ENCODE measurements at regions not wholly inside any gene's neighbourhood (a gene's known extent, or its start where the extent isn't known, plus 50 kb on each side); places are given as distances from the start of the nearest gene placed in this dataset.

- no peaks in the 10 kb centered on the region for H3K27me3 ChIP-seq (ENCODE audit: control insufficient read depth in 2 of 2, insufficient read depth in 2 of 2, low read length in 2 of 2)
- H3K36me3 ChIP-seq (ENCODE audit: control insufficient read depth in 2 of 2, insufficient read depth in 2 of 2, low read length in 2 of 2), result no peaks in the 10 kb centered on the region
- H3K27ac ChIP-seq (ENCODE audit: low read depth in 2 of 2, low read length in 2 of 2), result no peak overlapping the region
- no peaks in the 10 kb centered on the region for H3K4me1 ChIP-seq (ENCODE audit: control insufficient read depth in 2 of 2, insufficient read depth in 2 of 2, low read length in 2 of 2)
- H3K4me3 ChIP-seq (ENCODE audit: low read length in 2 of 2), result no peak overlapping the region
- no peaks in the 10 kb centered on the region for H3K9me3 ChIP-seq (ENCODE audit: control insufficient read depth in 2 of 2, low read length in 2 of 2)
- no peak overlapping the region for H3K9ac ChIP-seq (ENCODE audit: low read depth in 1 of 2, low read length in 2 of 2)
Measured at GRCh38 chr10:21069278-21069677, 172.2 kb upstream of the NEBL start.

- Histone ChIP-seq H3K4me3 (ENCODE audit: low read length in 2 of 2) (no peak overlapping the region), H3K27me3 (ENCODE audit: control insufficient read depth in 2 of 2, insufficient read depth in 2 of 2, low read length in 2 of 2) (no peaks in the 10 kb centered on the region), H3K9ac (ENCODE audit: low read depth in 1 of 2, low read length in 2 of 2) (no peak overlapping the region), H3K9me3 (ENCODE audit: control insufficient read depth in 2 of 2, low read length in 2 of 2) (no peaks in the 10 kb centered on the region), H3K36me3 (ENCODE audit: control insufficient read depth in 2 of 2, insufficient read depth in 2 of 2, low read length in 2 of 2) (no peaks in the 10 kb centered on the region), H3K4me1 (ENCODE audit: control insufficient read depth in 2 of 2, insufficient read depth in 2 of 2, low read length in 2 of 2) (no peaks in the 10 kb centered on the region), H3K27ac (ENCODE audit: low read depth in 2 of 2, low read length in 2 of 2) (no peak overlapping the region)
Measured at GRCh38 chr10:21068026-21068656, 171.0 kb upstream of the NEBL start.

- no peaks in the 10 kb centered on the region for H3K27me3 ChIP-seq (ENCODE audit: control insufficient read depth in 2 of 2, insufficient read depth in 2 of 2, low read length in 2 of 2)
- no peaks in the 10 kb centered on the region for H3K9me3 ChIP-seq (ENCODE audit: control insufficient read depth in 2 of 2, low read length in 2 of 2)
- no peak overlapping the region for H3K27ac ChIP-seq (ENCODE audit: low read depth in 2 of 2, low read length in 2 of 2)
- H3K4me3 ChIP-seq (ENCODE audit: low read length in 2 of 2), result no peak overlapping the region
- no peak overlapping the region for H3K9ac ChIP-seq (ENCODE audit: low read depth in 1 of 2, low read length in 2 of 2)
- H3K4me1 ChIP-seq (ENCODE audit: control insufficient read depth in 2 of 2, insufficient read depth in 2 of 2, low read length in 2 of 2), result no peaks in the 10 kb centered on the region
- H3K36me3 ChIP-seq (ENCODE audit: control insufficient read depth in 2 of 2, insufficient read depth in 2 of 2, low read length in 2 of 2), result no peaks in the 10 kb centered on the region
Measured at GRCh38 chr10:21065621-21066248, 168.6 kb upstream of the NEBL start.

- no peaks in the 10 kb centered on the region for H3K4me1 ChIP-seq (ENCODE audit: control insufficient read depth in 2 of 2, insufficient read depth in 2 of 2, low read length in 2 of 2)
- H3K4me3 ChIP-seq (ENCODE audit: low read length in 2 of 2), result no peak overlapping the region
- H3K27me3 ChIP-seq (ENCODE audit: control insufficient read depth in 2 of 2, insufficient read depth in 2 of 2, low read length in 2 of 2), result no peaks in the 10 kb centered on the region
- H3K36me3 ChIP-seq (ENCODE audit: control insufficient read depth in 2 of 2, insufficient read depth in 2 of 2, low read length in 2 of 2), result no peaks in the 10 kb centered on the region
- H3K9me3 ChIP-seq (ENCODE audit: control insufficient read depth in 2 of 2, low read length in 2 of 2), result no peaks in the 10 kb centered on the region
- no peak overlapping the region for H3K27ac ChIP-seq (ENCODE audit: low read depth in 2 of 2, low read length in 2 of 2)
- no peak overlapping the region for H3K9ac ChIP-seq (ENCODE audit: low read depth in 1 of 2, low read length in 2 of 2)
Measured at GRCh38 chr10:21061982-21062381, 164.9 kb upstream of the NEBL start.

- Histone ChIP-seq H3K27ac (ENCODE audit: low read depth in 2 of 2, low read length in 2 of 2) (no peak overlapping the region), H3K27me3 (ENCODE audit: control insufficient read depth in 2 of 2, insufficient read depth in 2 of 2, low read length in 2 of 2) (no peaks in the 10 kb centered on the region), H3K4me3 (ENCODE audit: low read length in 2 of 2) (no peak overlapping the region), H3K4me1 (ENCODE audit: control insufficient read depth in 2 of 2, insufficient read depth in 2 of 2, low read length in 2 of 2) (no peaks in the 10 kb centered on the region), H3K9me3 (ENCODE audit: control insufficient read depth in 2 of 2, low read length in 2 of 2) (no peaks in the 10 kb centered on the region), H3K36me3 (ENCODE audit: control insufficient read depth in 2 of 2, insufficient read depth in 2 of 2, low read length in 2 of 2) (no peaks in the 10 kb centered on the region), H3K9ac (ENCODE audit: low read depth in 1 of 2, low read length in 2 of 2) (no peak overlapping the region)
Measured at GRCh38 chr10:21061184-21061583, 164.1 kb upstream of the NEBL start.

GRCh38 chr10:21060626-21061025 lies 163.5 kb upstream of the NEBL start:
- no peaks in the 10 kb centered on the region for H3K4me1 ChIP-seq (ENCODE audit: control insufficient read depth in 2 of 2, insufficient read depth in 2 of 2, low read length in 2 of 2)
- no peak overlapping the region for H3K4me3 ChIP-seq (ENCODE audit: low read length in 2 of 2)

GRCh38 chr10:21057989-21058388 lies 160.9 kb upstream of the NEBL start:
- H3K36me3 ChIP-seq (ENCODE audit: control insufficient read depth in 2 of 2, insufficient read depth in 2 of 2, low read length in 2 of 2), result no peaks in the 10 kb centered on the region
- no peak overlapping the region for H3K27ac ChIP-seq (ENCODE audit: low read depth in 2 of 2, low read length in 2 of 2)
- H3K4me1 ChIP-seq (ENCODE audit: control insufficient read depth in 2 of 2, insufficient read depth in 2 of 2, low read length in 2 of 2), result no peaks in the 10 kb centered on the region
- H3K9ac ChIP-seq (ENCODE audit: low read depth in 1 of 2, low read length in 2 of 2), result no peak overlapping the region
- no peaks in the 10 kb centered on the region for H3K27me3 ChIP-seq (ENCODE audit: control insufficient read depth in 2 of 2, insufficient read depth in 2 of 2, low read length in 2 of 2)
- H3K4me3 ChIP-seq (ENCODE audit: low read length in 2 of 2), result no peak overlapping the region
- no peaks in the 10 kb centered on the region for H3K9me3 ChIP-seq (ENCODE audit: control insufficient read depth in 2 of 2, low read length in 2 of 2)

More at GRCh38 chr10:21060626-21061025, 163.5 kb upstream of the NEBL start:
- Histone ChIP-seq H3K27ac (ENCODE audit: low read depth in 2 of 2, low read length in 2 of 2) (no peak overlapping the region), H3K36me3 (ENCODE audit: control insufficient read depth in 2 of 2, insufficient read depth in 2 of 2, low read length in 2 of 2) (no peaks in the 10 kb centered on the region), H3K27me3 (ENCODE audit: control insufficient read depth in 2 of 2, insufficient read depth in 2 of 2, low read length in 2 of 2) (no peaks in the 10 kb centered on the region), H3K9me3 (ENCODE audit: control insufficient read depth in 2 of 2, low read length in 2 of 2) (no peaks in the 10 kb centered on the region), H3K9ac (ENCODE audit: low read depth in 1 of 2, low read length in 2 of 2) (no peak overlapping the region)

- Histone ChIP-seq H3K9ac (ENCODE audit: low read depth in 1 of 2, low read length in 2 of 2) (no peak overlapping the region), H3K4me1 (ENCODE audit: control insufficient read depth in 2 of 2, insufficient read depth in 2 of 2, low read length in 2 of 2) (no peaks in the 10 kb centered on the region), H3K36me3 (ENCODE audit: control insufficient read depth in 2 of 2, insufficient read depth in 2 of 2, low read length in 2 of 2) (no peaks in the 10 kb centered on the region), H3K27ac (ENCODE audit: low read depth in 2 of 2, low read length in 2 of 2) (no peak overlapping the region), H3K27me3 (ENCODE audit: control insufficient read depth in 2 of 2, insufficient read depth in 2 of 2, low read length in 2 of 2) (no peaks in the 10 kb centered on the region), H3K9me3 (ENCODE audit: control insufficient read depth in 2 of 2, low read length in 2 of 2) (no peaks in the 10 kb centered on the region), H3K4me3 (ENCODE audit: low read length in 2 of 2) (no peak overlapping the region)
Measured at GRCh38 chr10:21057436-21057835, 160.3 kb upstream of the NEBL start.

- Histone ChIP-seq H3K27ac (ENCODE audit: low read depth in 2 of 2, low read length in 2 of 2) (no peak overlapping the region), H3K9me3 (ENCODE audit: control insufficient read depth in 2 of 2, low read length in 2 of 2) (no peaks in the 10 kb centered on the region)
Measured at GRCh38 chr10:21056461-21056860, 159.3 kb upstream of the NEBL start.

GRCh38 chr10:21055339-21056135 lies 158.4 kb upstream of the NEBL start:
- no peaks in the 10 kb centered on the region for H3K27me3 ChIP-seq (ENCODE audit: control insufficient read depth in 2 of 2, insufficient read depth in 2 of 2, low read length in 2 of 2)
- H3K9me3 ChIP-seq (ENCODE audit: control insufficient read depth in 2 of 2, low read length in 2 of 2), result no peaks in the 10 kb centered on the region
- H3K9ac ChIP-seq (ENCODE audit: low read depth in 1 of 2, low read length in 2 of 2), result no peak overlapping the region
- no peak overlapping the region for H3K4me3 ChIP-seq (ENCODE audit: low read length in 2 of 2)
- H3K27ac ChIP-seq (ENCODE audit: low read depth in 2 of 2, low read length in 2 of 2), result no peak overlapping the region
- no peaks in the 10 kb centered on the region for H3K36me3 ChIP-seq (ENCODE audit: control insufficient read depth in 2 of 2, insufficient read depth in 2 of 2, low read length in 2 of 2)
- no peaks in the 10 kb centered on the region for H3K4me1 ChIP-seq (ENCODE audit: control insufficient read depth in 2 of 2, insufficient read depth in 2 of 2, low read length in 2 of 2)

More at GRCh38 chr10:21056461-21056860, 159.3 kb upstream of the NEBL start:
- Histone ChIP-seq H3K27me3 (ENCODE audit: control insufficient read depth in 2 of 2, insufficient read depth in 2 of 2, low read length in 2 of 2) (no peaks in the 10 kb centered on the region), H3K4me1 (ENCODE audit: control insufficient read depth in 2 of 2, insufficient read depth in 2 of 2, low read length in 2 of 2) (no peaks in the 10 kb centered on the region), H3K4me3 (ENCODE audit: low read length in 2 of 2) (no peak overlapping the region), H3K9ac (ENCODE audit: low read depth in 1 of 2, low read length in 2 of 2) (no peak overlapping the region), H3K36me3 (ENCODE audit: control insufficient read depth in 2 of 2, insufficient read depth in 2 of 2, low read length in 2 of 2) (no peaks in the 10 kb centered on the region)

All from mucosa of rectum (tissue), 2 donors.